ENCODE measurements at regions not wholly inside any gene's neighbourhood (a gene's known extent, or its start where the extent isn't known, plus 50 kb on each side); places are given as distances from the start of the nearest gene placed in this dataset.

- TF ChIP-seq POLR2A (IDR thresholded peaks at IDR 0.05; ENCODE audit: low read length) (no peak), GATA1 (IDR thresholded peaks at IDR 0.05; ENCODE audit: low read depth, low read length) (no peak)
These were observed 77.7 kb upstream of the WDR75 start for GRCh38 chr2:189363559-189363958.
